IPS-18c (cell line): ENCODE measurements at regions not wholly inside any gene's neighbourhood (a gene's known extent, or its start where the extent isn't known, plus 50 kb on each side); places are given as distances from the start of the nearest gene placed in this dataset.
"Not testable (repeated sequence)": the region's sequence is repeated elsewhere in the genome, so short reads cannot be mapped to it uniquely, and the experiment has no call there.

ENCODE experiments used
- H3K4me3 ChIP-seq: 2 replicates; pipeline ENCODE4 v1.7.0; 2013; ENCODE audit warnings: low read depth, mild to moderate bottlenecking, low read length, moderate library complexity; ENCODE audit not compliant: insufficient read depth
- H3K9me3 ChIP-seq: one replicate; pipeline ENCODE4 v1.6.1; 2013; ENCODE audit warnings: mild to moderate bottlenecking, low read length, moderate library complexity; ENCODE audit not compliant: control insufficient read depth, insufficient read depth

GRCh38 chr1:82799261-82799660 lies 998.5 kb downstream of the ADGRL2 start:
- H3K9me3 ChIP-seq: peaks cover 2% of the 10 kb centered on the region
- H3K4me3 ChIP-seq: no peak overlapping the region

GRCh38 chr1:82795508-82796149 lies 994.9 kb downstream of the ADGRL2 start:
- H3K4me3 ChIP-seq: no peak overlapping the region
- no peaks in the 10 kb centered on the region for H3K9me3 ChIP-seq

- Histone ChIP-seq H3K4me3 (no peak overlapping the region), H3K9me3 (no peaks in the 10 kb centered on the region)
Measured at GRCh38 chr1:82792151-82792550, 991.4 kb downstream of the ADGRL2 start.

GRCh38 chr1:82790556-82790955 lies 989.8 kb downstream of the ADGRL2 start:
- Histone ChIP-seq H3K9me3 (no peaks in the 10 kb centered on the region), H3K4me3 (no peak overlapping the region)

- Histone ChIP-seq H3K9me3 (no peaks in the 10 kb centered on the region), H3K4me3 (no peak overlapping the region)
Measured at GRCh38 chr1:82788660-82789059, 987.9 kb downstream of the ADGRL2 start.

- no peak overlapping the region for H3K4me3 ChIP-seq
- no peaks in the 10 kb centered on the region for H3K9me3 ChIP-seq
Measured at GRCh38 chr1:82788038-82788437, 987.3 kb downstream of the ADGRL2 start.

GRCh38 chr1:82786883-82787282 lies 986.1 kb downstream of the ADGRL2 start:
- no peaks in the 10 kb centered on the region for H3K9me3 ChIP-seq
- no peak overlapping the region for H3K4me3 ChIP-seq

GRCh38 chr1:82785268-82785790 lies 984.6 kb downstream of the ADGRL2 start:
- no peak overlapping the region for H3K4me3 ChIP-seq
- no peaks in the 10 kb centered on the region for H3K9me3 ChIP-seq

GRCh38 chr1:82783044-82783443 lies 982.3 kb downstream of the ADGRL2 start:
- Histone ChIP-seq H3K4me3 (no peak overlapping the region), H3K9me3 (no peaks in the 10 kb centered on the region)

GRCh38 chr1:82782599-82782998 lies 981.9 kb downstream of the ADGRL2 start:
- H3K4me3 ChIP-seq: no peak overlapping the region
- no peaks in the 10 kb centered on the region for H3K9me3 ChIP-seq

- no peaks in the 10 kb centered on the region for H3K9me3 ChIP-seq
Measured at GRCh38 chr1:82778612-82779011, 977.9 kb downstream of the ADGRL2 start.

GRCh38 chr1:82777240-82777639 lies 976.5 kb downstream of the ADGRL2 start:
- no peaks in the 10 kb centered on the region for H3K9me3 ChIP-seq
- H3K4me3 ChIP-seq: no peak overlapping the region

More at GRCh38 chr1:82778612-82779011, 977.9 kb downstream of the ADGRL2 start:
- H3K4me3 ChIP-seq: no peak overlapping the region

- not testable (repeated sequence) for H3K9me3 ChIP-seq, H3K4me3 ChIP-seq
Measured at GRCh38 chr1:82776730-82777129, 976.0 kb downstream of the ADGRL2 start.

- no peaks in the 10 kb centered on the region for H3K9me3 ChIP-seq
- no peak overlapping the region for H3K4me3 ChIP-seq
Measured at GRCh38 chr1:82775406-82776000, 974.8 kb downstream of the ADGRL2 start.

GRCh38 chr1:82762829-82763532 lies 962.2 kb downstream of the ADGRL2 start:
- H3K9me3 ChIP-seq: no peaks in the 10 kb centered on the region
- no peak overlapping the region for H3K4me3 ChIP-seq

GRCh38 chr1:82759035-82759434 lies 958.3 kb downstream of the ADGRL2 start:
- Histone ChIP-seq H3K4me3 (no peak overlapping the region), H3K9me3 (no peaks in the 10 kb centered on the region)

GRCh38 chr1:82755671-82756070 lies 954.9 kb downstream of the ADGRL2 start:
- Histone ChIP-seq H3K9me3 (no peaks in the 10 kb centered on the region), H3K4me3 (no peak overlapping the region)

GRCh38 chr1:82755191-82755590 lies 954.5 kb downstream of the ADGRL2 start:
- Histone ChIP-seq H3K9me3 (no peaks in the 10 kb centered on the region), H3K4me3 (no peak overlapping the region)
